GM21528 (cell line): ENCODE measurements at regions not wholly inside any gene's neighbourhood (a gene's known extent, or its start where the extent isn't known, plus 50 kb on each side); places are given as distances from the start of the nearest gene placed in this dataset.
"Not testable (repeated sequence)": the region's sequence is repeated elsewhere in the genome, so short reads cannot be mapped to it uniquely, and the experiment has no call there.

Source experiments
- ATAC-seq: cut with Tn5 transposase; IDR thresholded peaks from one replicate; pipeline ENCODE4 v1.9.1; 2021; ENCODE audit warnings: mild to moderate bottlenecking, moderate library complexity; ENCODE audit not compliant: unreplicated experiment, low FRiP score

- no peak for ATAC-seq
These were observed 338.2 kb downstream of the EIPR1 start for GRCh38 chr2:3039188-3040065.

GRCh38 chr2:3038636-3039035 lies 339.0 kb downstream of the EIPR1 start:
- ATAC-seq, result no peak

- no peak for ATAC-seq
These were observed 340.1 kb downstream of the EIPR1 start for GRCh38 chr2:3037196-3038194.

GRCh38 chr2:3036432-3037125 lies 341.0 kb downstream of the EIPR1 start:
- no peak for ATAC-seq

GRCh38 chr2:3035385-3036050 lies 342.1 kb downstream of the EIPR1 start:
- no peak for ATAC-seq

- no peak for ATAC-seq
These were observed 342.8 kb downstream of the EIPR1 start for GRCh38 chr2:3034856-3035255.

- ATAC-seq, result no peak
These were observed 343.2 kb downstream of the EIPR1 start for GRCh38 chr2:3034396-3034795.

- ATAC-seq, result no peak
These were observed 344.3 kb downstream of the EIPR1 start for GRCh38 chr2:3033315-3033714.

- ATAC-seq, result not testable (repeated sequence)
These were observed 346.8 kb downstream of the EIPR1 start for GRCh38 chr2:3030791-3031190.

GRCh38 chr2:3025984-3026383 lies 351.6 kb downstream of the EIPR1 start:
- no peak for ATAC-seq

GRCh38 chr2:3025261-3025660 lies 352.4 kb downstream of the EIPR1 start:
- no peak for ATAC-seq

- ATAC-seq, result no peak
These were observed 353.1 kb downstream of the EIPR1 start for GRCh38 chr2:3024401-3024935.

- no peak for ATAC-seq
These were observed 354.1 kb downstream of the EIPR1 start for GRCh38 chr2:3023531-3023930.

- no peak for ATAC-seq
These were observed 354.7 kb downstream of the EIPR1 start for GRCh38 chr2:3022841-3023372.

GRCh38 chr2:3021720-3022119 lies 355.9 kb downstream of the EIPR1 start:
- no peak for ATAC-seq

- ATAC-seq, result no peak
These were observed 367.6 kb downstream of the EIPR1 start for GRCh38 chr2:3010001-3010400.

GRCh38 chr2:3009483-3009882 lies 368.1 kb downstream of the EIPR1 start:
- ATAC-seq, result no peak

- no peak for ATAC-seq
These were observed 368.6 kb downstream of the EIPR1 start for GRCh38 chr2:3009005-3009404.

- ATAC-seq, result no peak
These were observed 369.1 kb downstream of the EIPR1 start for GRCh38 chr2:3008561-3008960.

GRCh38 chr2:3007135-3007534 lies 370.5 kb downstream of the EIPR1 start:
- no peak for ATAC-seq
